Left forelimb (tissue), 1 donor: ENCODE measurements at regions not wholly inside any gene's neighbourhood (a gene's known extent, or its start where the extent isn't known, plus 50 kb on each side); places are given as distances from the start of the nearest gene placed in this dataset.

Experiments
- DNase-seq: peaks from one replicate; pipeline ENCODE4 v3.0.0-alpha.2; 2018; ENCODE audit warnings: low spot score

- DNase-seq: no peak
Measured at GRCh38 chr14:56501909-56502530, 77.6 kb upstream of the TMEM260 start.

- no peak for DNase-seq
Measured at GRCh38 chr14:56505361-56505760, 74.2 kb upstream of the TMEM260 start.

- DNase-seq: no peak
Measured at GRCh38 chr14:56512521-56512920, 67.1 kb upstream of the TMEM260 start.

GRCh38 chr14:56514663-56515371, 64.8 kb upstream of the TMEM260 start:
- no peak for DNase-seq

GRCh38 chr14:56515739-56516138, 63.9 kb upstream of the TMEM260 start:
- DNase-seq: no peak

GRCh38 chr14:56522403-56522802, 57.2 kb upstream of the TMEM260 start:
- DNase-seq: no peak

- DNase-seq: no peak
Measured at GRCh38 chr14:56524971-56525677, 54.5 kb upstream of the TMEM260 start.

GRCh38 chr14:56528927-56529326, 50.7 kb upstream of the TMEM260 start:
- no peak for DNase-seq
